ENCODE measurements at regions not wholly inside any gene's neighbourhood (a gene's known extent, or its start where the extent isn't known, plus 50 kb on each side); places are given as distances from the start of the nearest gene placed in this dataset.
A peak's percentile ranks its signal among the peaks of the same experiment; 100 is the strongest.

GRCh38 chr3:5055357-5056110 is 66.6 kb upstream of the ARL8B start:
- ATAC-seq (peak; percentile 16), FAIRE-seq (no peak), DNase-seq (ENCODE audit: extremely low read depth in 1 of 4, low spot score in 3 of 4) (no peak)
- Histone ChIP-seq H2AFZ (ENCODE audit: low read depth, low read length) (peak overlapping the region; percentile 70), H3K36me3 (ENCODE audit: control insufficient read depth, insufficient read depth, low read length) (no peaks in the 10 kb centered on the region), H3K27ac (ENCODE audit: extremely low read depth, low read depth, low read length) (no peak overlapping the region), H3K4me1 (replicated peaks in 1 of 2; ENCODE audit: control insufficient read depth in 2 of 2, insufficient read depth in 2 of 2, low read length in 2 of 2) (peaks cover 5 to 33% of the 10 kb centered on the region in 2 experiments; a peak in 4 of 5 replicates), H3K9me1 (ENCODE audit: control insufficient read depth, insufficient read depth, low read length) (no peaks in the 10 kb centered on the region), H3K79me2 (ENCODE audit: control insufficient read depth, insufficient read depth, low read length) (no peaks in the 10 kb centered on the region), H3K27me3 (ENCODE audit: control insufficient read depth in 2 of 2, insufficient read depth in 2 of 2, low read length in 2 of 2) (no peaks in the 10 kb centered on the region), H3K4me2 (ENCODE audit: insufficient read depth, low read length) (no peak overlapping the region), H3K4me3 (no peak overlapping the region), H3K9me3 (replicated peaks; ENCODE audit: control insufficient read depth, insufficient read depth, low read depth, low read length) (no peaks in the 10 kb centered on the region), H4K20me1 (replicated peaks; ENCODE audit: control insufficient read depth, insufficient read depth, low read length) (no peaks in the 10 kb centered on the region), H3K9ac (ENCODE audit: insufficient read depth in 1 of 2, low read depth in 2 of 2, low read length in 2 of 2) (no peak overlapping the region)
- no TSS peak for BruUV-seq (replicated peaks)
- intact Hi-C loops (cut with micrococcal nuclease): loop anchor here (5.0 kb wide), 3 partner anchors 228 to 703 kb away; no protein-coding TSS in a partner anchor
- in situ Hi-C loops (cut with MboI): loop anchor here (5.0 kb wide), 1 partner anchor 78 kb away; the partner anchor contains the start of gene BHLHE40
- WGBS (ENCODE audit: insufficient coverage, low coverage, missing lambda C conversion rate): 38% methylated on average over 6 of the region's 6 CpGs
- ChIA-PET CTCF (ENCODE audit: low intra/inter-chr PET ratio) (interaction anchor here (1.2 to 3.9 kb wide), 3 partner anchors 71 to 334 kb away, joined by 3 to 36 read pairs (median 3); no protein-coding TSS in a partner anchor), POLR2A (interaction anchor here (0.9 to 6.0 kb wide), 4 partner anchors 15 to 72 kb away, joined by 3 to 37 read pairs (median 4); no protein-coding TSS in a partner anchor)
- TF ChIP-seq ZBTB17 (CRISPR knock-in tag; IDR thresholded peaks at IDR 0.05) (peak; percentile 54; the same call in 1 of the 2 replicates), MBD2 (IDR thresholded peaks at IDR 0.05; ENCODE audit: borderline replicate concordance, low read depth) (no peak), ZNF764 (CRISPR knock-in tag; IDR thresholded peaks at IDR 0.05; ENCODE audit: low read depth) (no peak), ZNF280B (CRISPR knock-in tag; IDR thresholded peaks at IDR 0.05) (no peak), FOXA3 (CRISPR knock-in tag; conservative IDR thresholded peaks at IDR 0.05 in 1 of 2, IDR thresholded peaks at IDR 0.05 in 1 of 2) (peak in 1 of 2 experiments; percentile 4; a peak in 1 of 4 replicates), MTA1 (IDR thresholded peaks at IDR 0.05; ENCODE audit: borderline replicate concordance) (peak; percentile 41; the same call in 1 of the 2 replicates), CHD4 (IDR thresholded peaks at IDR 0.05; ENCODE audit: insufficient read depth, insufficient replicate concordance, low read depth, low read length, poor library complexity, severe bottlenecking) (no peak), NR2C2 (CRISPR knock-in tag; IDR thresholded peaks at IDR 0.05) (no peak), NR2C2 (tag; IDR thresholded peaks at IDR 0.05) (0 out of 2 replicates have a peak, but pooled peaks have one; percentile 12), SPI1 (IDR thresholded peaks at IDR 0.05; ENCODE audit: borderline replicate concordance, low read depth, low read length) (peak; percentile 26; the same call in 1 of the 2 replicates), ZNF384 (IDR thresholded peaks at IDR 0.05; ENCODE audit: low read depth, low read length) (0 out of 2 replicates have a peak, but pooled peaks have one; percentile 9)
- TF ChIP-seq, protein P1, sequence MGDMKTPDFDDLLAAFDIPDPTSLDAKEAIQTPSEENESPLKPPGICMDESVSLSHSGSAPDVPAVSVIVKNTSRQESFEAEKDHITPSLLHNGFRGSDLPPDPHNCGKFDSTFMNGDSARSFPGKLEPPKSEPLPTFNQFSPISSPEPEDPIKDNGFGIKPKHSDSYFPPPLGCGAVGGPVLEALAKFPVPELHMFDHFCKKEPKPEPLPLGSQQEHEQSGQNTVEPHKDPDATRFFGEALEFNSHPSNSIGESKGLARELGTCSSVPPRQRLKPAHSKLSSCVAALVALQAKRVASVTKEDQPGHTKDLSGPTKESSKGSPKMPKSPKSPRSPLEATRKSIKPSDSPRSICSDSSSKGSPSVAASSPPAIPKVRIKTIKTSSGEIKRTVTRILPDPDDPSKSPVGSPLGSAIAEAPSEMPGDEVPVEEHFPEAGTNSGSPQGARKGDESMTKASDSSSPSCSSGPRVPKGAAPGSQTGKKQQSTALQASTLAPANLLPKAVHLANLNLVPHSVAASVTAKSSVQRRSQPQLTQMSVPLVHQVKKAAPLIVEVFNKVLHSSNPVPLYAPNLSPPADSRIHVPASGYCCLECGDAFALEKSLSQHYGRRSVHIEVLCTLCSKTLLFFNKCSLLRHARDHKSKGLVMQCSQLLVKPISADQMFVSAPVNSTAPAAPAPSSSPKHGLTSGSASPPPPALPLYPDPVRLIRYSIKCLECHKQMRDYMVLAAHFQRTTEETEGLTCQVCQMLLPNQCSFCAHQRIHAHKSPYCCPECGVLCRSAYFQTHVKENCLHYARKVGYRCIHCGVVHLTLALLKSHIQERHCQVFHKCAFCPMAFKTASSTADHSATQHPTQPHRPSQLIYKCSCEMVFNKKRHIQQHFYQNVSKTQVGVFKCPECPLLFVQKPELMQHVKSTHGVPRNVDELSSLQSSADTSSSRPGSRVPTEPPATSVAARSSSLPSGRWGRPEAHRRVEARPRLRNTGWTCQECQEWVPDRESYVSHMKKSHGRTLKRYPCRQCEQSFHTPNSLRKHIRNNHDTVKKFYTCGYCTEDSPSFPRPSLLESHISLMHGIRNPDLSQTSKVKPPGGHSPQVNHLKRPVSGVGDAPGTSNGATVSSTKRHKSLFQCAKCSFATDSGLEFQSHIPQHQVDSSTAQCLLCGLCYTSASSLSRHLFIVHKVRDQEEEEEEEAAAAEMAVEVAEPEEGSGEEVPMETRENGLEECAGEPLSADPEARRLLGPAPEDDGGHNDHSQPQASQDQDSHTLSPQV (IDR thresholded peaks at IDR 0.05): peak; percentile 40; the same call in 1 of the 2 replicates
- TF ChIP-seq, protein P2, sequence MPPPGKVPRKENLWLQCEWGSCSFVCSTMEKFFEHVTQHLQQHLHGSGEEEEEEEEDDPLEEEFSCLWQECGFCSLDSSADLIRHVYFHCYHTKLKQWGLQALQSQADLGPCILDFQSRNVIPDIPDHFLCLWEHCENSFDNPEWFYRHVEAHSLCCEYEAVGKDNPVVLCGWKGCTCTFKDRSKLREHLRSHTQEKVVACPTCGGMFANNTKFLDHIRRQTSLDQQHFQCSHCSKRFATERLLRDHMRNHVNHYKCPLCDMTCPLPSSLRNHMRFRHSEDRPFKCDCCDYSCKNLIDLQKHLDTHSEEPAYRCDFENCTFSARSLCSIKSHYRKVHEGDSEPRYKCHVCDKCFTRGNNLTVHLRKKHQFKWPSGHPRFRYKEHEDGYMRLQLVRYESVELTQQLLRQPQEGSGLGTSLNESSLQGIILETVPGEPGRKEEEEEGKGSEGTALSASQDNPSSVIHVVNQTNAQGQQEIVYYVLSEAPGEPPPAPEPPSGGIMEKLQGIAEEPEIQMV (tag; conservative IDR thresholded peaks at IDR 0.05; ENCODE audit: low read depth): 0 out of 2 replicates have a peak, but pooled peaks have one; percentile 7

All from K562 (cell line).